ENCODE measurements at regions not wholly inside any gene's neighbourhood (a gene's known extent, or its start where the extent isn't known, plus 50 kb on each side); places are given as distances from the start of the nearest gene placed in this dataset.

DNA sequence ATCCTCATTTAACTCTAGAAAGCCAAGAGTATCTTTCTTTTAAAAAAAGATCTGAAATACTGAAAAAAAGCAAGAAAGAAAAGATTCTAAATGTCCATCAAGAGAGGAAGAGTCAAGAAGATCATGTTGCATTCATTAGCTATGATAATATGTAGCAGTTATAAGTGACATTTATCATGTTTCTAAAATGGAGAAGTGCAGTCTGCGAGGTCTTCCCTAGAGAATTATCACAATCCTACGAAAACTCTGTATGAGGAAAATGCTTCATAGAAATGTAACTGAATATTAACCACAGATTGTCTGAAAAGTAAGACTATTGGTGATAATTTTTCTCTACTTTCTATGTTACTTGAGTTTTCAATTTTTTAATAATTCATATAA lies 77.4 kb upstream of the USP47 start:
- TF ChIP-seq POLR2AphosphoS5 (IDR thresholded peaks at IDR 0.05; ENCODE audit: borderline replicate concordance, low read depth, low read length) = no peak
- no peak for TF ChIP-seq EZH2 (IDR thresholded peaks at IDR 0.05)
- TF ChIP-seq FOXP2 (optimal IDR thresholded peaks at IDR 0.05; ENCODE audit: control extremely low read depth, extremely low read length, insufficient read depth) = no peak

Measured in SK-N-MC (cell line).